KOPT-K1 (cell line): ENCODE measurements at regions not wholly inside any gene's neighbourhood (a gene's known extent, or its start where the extent isn't known, plus 50 kb on each side); places are given as distances from the start of the nearest gene placed in this dataset.
"Not testable (repeated sequence)": the region's sequence is repeated elsewhere in the genome, so short reads cannot be mapped to it uniquely, and the experiment has no call there.

Experiments used
- H3K27ac ChIP-seq: fragments of 200-600 bp; sonication (generic); 2 replicates; pipeline ENCODE4 v1.5.1; 2016; ENCODE audit warnings: antibody characterized with exemption, mild to moderate bottlenecking, low read depth, low read length; ENCODE audit not compliant: poor library complexity, severe bottlenecking
- H3K36me3 ChIP-seq: fragments of 200-600 bp; sonication (generic); 2 replicates; pipeline ENCODE4 v1.5.1; 2017; ENCODE audit warnings: antibody characterized with exemption, mild to moderate bottlenecking, low read length, moderate library complexity; ENCODE audit not compliant: insufficient read depth
- H3K9me3 ChIP-seq: fragments of 200-600 bp; sonication (generic); 2 replicates; pipeline ENCODE4 v1.5.1; 2017; ENCODE audit warnings: antibody characterized with exemption, low read length, mild to moderate bottlenecking; ENCODE audit not compliant: insufficient read depth, poor library complexity, severe bottlenecking

DNA sequence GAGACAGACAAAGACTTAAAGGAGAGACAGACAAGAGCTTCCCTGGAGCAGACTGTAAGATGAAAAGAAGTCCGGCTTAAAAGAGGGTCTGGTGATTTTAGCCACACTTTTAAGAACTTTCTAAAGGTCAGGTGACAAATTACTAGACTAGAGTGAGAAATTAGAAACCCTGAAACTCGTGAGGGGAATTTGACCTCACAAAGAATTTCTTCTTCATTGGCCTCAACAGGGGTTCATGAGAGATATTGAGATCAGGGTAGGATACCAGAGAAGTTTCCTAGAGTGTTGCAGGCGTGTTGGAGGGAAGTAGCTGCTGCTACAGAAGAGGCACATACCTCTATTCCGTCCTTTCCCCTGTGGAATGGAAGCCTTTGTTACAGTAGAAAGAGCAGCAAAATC is 884.4 kb downstream of the KCNT2 start:
- Histone ChIP-seq H3K36me3 (no peaks in the 10 kb centered on the region), H3K9me3 (peaks cover 6% of the 10 kb centered on the region), H3K27ac (no peak overlapping the region)

- H3K9me3 ChIP-seq, H3K27ac ChIP-seq, H3K36me3 ChIP-seq: not testable (repeated sequence)
These were observed 885.1 kb downstream of the KCNT2 start for GRCh38 chr1:195722852-195723795.

DNA sequence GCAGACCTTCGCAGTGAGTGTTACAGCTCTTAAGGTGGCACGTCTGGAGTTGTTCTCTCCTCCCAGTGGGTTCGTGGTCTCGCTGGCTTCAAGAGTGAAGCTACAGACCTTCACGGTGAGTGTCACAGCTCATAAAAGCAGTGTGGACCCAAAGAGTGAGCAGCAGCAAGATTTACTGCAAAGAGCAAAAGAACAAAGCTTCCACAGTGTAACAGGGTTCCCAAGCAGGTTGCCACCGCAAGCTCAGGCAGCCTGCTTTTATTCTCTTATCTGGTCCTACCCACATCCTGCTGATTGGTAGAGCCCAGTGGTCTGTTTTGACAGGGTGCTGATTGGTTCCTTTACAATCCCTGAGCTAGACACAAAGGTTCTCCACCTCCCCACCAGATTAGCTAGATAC is 886.1 kb downstream of the KCNT2 start:
- H3K9me3 ChIP-seq, H3K36me3 ChIP-seq, H3K27ac ChIP-seq: not testable (repeated sequence)

GRCh38 chr1:195721210-195721971 is 886.8 kb downstream of the KCNT2 start:
- H3K9me3 ChIP-seq: peaks cover 6% of the 10 kb centered on the region
- no peak overlapping the region for H3K27ac ChIP-seq
- H3K36me3 ChIP-seq: no peaks in the 10 kb centered on the region

GRCh38 chr1:195717651-195718050 is 890.6 kb downstream of the KCNT2 start:
- Histone ChIP-seq H3K36me3 (no peaks in the 10 kb centered on the region), H3K9me3 (no peaks in the 10 kb centered on the region), H3K27ac (no peak overlapping the region)

DNA sequence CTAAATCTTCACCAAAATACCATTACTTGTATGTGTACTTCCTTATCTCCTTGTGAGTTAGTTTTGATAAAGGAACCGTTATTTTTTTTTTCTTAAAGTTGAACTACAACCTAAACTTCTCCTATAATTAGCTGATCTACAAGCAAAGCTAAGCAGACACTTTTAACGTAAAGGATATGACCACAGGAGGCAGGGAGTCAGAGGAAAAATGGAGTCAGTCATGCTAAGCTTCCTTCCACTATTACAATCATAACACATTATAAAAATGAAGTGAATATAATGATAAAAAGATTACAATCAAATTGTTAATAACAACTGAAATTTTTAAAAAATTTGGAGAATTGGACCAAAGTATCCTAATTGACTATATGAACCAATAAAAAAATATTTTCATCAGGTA is 892.6 kb downstream of the KCNT2 start:
- Histone ChIP-seq H3K27ac (no peak overlapping the region), H3K36me3 (no peaks in the 10 kb centered on the region), H3K9me3 (no peaks in the 10 kb centered on the region)

DNA sequence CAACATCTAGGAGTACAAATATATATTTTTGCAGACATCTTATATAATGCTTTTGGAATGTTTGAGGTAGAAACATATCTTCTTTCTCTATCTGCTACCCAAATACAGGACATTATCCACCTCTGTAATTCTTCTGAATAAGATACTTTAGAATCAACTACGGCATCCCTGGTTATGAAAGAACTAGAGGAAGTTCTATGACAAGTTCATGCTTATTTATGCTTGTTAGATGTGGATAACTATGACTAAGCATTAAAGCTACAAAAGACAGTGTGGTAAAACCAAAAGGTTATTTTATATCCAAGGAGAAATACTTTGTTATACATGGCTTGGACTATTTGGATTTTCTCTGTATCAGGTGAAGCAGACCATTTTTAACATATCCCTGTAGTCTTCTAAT is 894.0 kb downstream of the KCNT2 start:
- H3K36me3 ChIP-seq: no peaks in the 10 kb centered on the region
- no peaks in the 10 kb centered on the region for H3K9me3 ChIP-seq
- no peak overlapping the region for H3K27ac ChIP-seq

DNA sequence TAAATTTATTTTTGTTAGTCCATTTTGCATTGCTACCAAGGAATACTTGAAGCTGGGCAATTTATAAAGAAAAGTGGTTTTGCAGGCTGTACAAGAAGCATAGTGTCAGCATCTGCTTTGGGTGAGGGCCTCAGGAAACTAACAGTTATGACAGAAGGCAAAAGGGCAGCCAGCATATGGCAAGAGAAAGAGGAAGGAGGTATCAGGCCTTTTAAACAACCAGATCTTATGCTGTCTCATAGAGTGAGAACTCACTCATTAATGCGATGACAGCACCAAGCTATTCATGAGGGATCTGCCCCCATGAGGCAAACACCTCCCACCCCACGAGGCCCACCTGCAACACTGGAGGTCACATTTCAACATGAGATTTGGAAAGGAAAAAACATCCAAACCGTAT is 898.4 kb downstream of the KCNT2 start:
- Histone ChIP-seq H3K27ac (no peak overlapping the region), H3K36me3 (no peaks in the 10 kb centered on the region), H3K9me3 (no peaks in the 10 kb centered on the region)

GRCh38 chr1:195704028-195704427 is 904.2 kb downstream of the KCNT2 start:
- H3K36me3 ChIP-seq: no peaks in the 10 kb centered on the region
- no peaks in the 10 kb centered on the region for H3K9me3 ChIP-seq
- no peak overlapping the region for H3K27ac ChIP-seq

- Histone ChIP-seq H3K9me3 (no peaks in the 10 kb centered on the region), H3K36me3 (no peaks in the 10 kb centered on the region), H3K27ac (no peak overlapping the region)
These were observed 907.1 kb downstream of the KCNT2 start for GRCh38 chr1:195701149-195701548.

DNA sequence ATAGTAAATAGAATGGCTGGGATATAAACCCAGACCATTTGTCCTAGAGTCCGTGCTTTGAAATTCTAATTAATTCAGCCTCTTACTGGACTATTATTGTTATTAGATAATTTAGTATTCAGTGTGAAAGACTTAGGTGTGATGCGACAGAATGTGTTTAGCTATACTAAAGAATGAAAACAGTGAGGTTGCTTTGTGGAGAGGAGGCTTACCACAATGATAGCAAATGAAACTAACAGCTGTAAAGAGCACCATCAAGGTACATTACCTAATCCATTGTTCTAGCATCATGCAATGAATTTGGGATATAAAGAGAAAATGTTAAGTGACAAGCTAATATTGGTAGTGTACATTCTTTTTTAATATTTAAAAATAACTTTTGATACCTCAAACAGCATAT is 911.1 kb downstream of the KCNT2 start:
- Histone ChIP-seq H3K9me3 (no peaks in the 10 kb centered on the region), H3K27ac (no peak overlapping the region), H3K36me3 (no peaks in the 10 kb centered on the region)

GRCh38 chr1:195686764-195687163 is 921.5 kb downstream of the KCNT2 start:
- H3K9me3 ChIP-seq: no peaks in the 10 kb centered on the region
- no peak overlapping the region for H3K27ac ChIP-seq
- no peaks in the 10 kb centered on the region for H3K36me3 ChIP-seq

DNA sequence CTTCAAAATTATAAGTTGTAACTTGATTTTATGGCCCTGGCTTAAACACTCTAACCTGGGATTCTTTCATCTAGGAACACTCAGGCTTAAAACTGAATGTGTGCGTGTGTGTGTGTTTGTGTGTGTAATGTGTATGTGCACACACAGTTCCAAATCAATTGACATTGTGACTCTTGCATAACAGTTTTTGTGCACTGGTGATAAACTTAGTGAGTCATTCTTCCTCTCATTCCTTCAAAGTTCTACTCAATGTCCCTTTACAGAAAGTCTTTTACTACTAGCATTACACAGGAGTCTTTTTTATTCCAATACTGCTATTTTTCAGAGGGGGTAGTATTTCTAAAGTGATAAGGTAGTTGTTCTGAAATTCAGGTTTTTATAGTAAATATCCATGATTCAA is 943.6 kb downstream of the KCNT2 start:
- Histone ChIP-seq H3K36me3 (no peaks in the 10 kb centered on the region), H3K9me3 (no peaks in the 10 kb centered on the region), H3K27ac (no peak overlapping the region)

GRCh38 chr1:195663549-195664280 is 944.5 kb downstream of the KCNT2 start:
- Histone ChIP-seq H3K27ac (no peak overlapping the region), H3K9me3 (no peaks in the 10 kb centered on the region), H3K36me3 (no peaks in the 10 kb centered on the region)

DNA sequence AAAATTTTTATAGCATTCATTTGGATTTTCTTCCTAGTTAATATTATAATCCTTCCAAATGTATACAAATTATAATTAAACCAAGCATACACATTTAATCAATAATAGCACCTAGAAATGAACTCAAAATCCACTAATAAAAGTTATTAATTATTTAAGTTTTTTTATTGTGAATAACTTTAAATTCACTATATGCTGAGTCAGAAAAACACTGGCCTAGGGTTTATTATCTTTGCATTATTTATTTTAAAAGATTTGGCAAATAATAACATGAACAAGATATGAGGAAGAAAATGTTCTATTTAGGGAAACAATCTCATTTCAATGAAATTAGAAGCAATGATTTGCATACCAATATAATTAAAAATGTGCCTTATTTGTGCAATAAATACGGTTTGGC is 951.5 kb downstream of the KCNT2 start:
- H3K27ac ChIP-seq: no peak overlapping the region
- peaks cover 3% of the 10 kb centered on the region for H3K9me3 ChIP-seq
- no peaks in the 10 kb centered on the region for H3K36me3 ChIP-seq
